CD4-positive, alpha-beta T cell (primary cell): ENCODE measurements at regions not wholly inside any gene's neighbourhood (a gene's known extent, or its start where the extent isn't known, plus 50 kb on each side); places are given as distances from the start of the nearest gene placed in this dataset.

ENCODE experiments used
- ATAC-seq: fragments of 200-7000 bp; cut with Tn5 transposase; one replicate; pipeline ENCODE4 v1.10.0; 2022; ENCODE audit warnings: mild to moderate bottlenecking; ENCODE audit not compliant: poor library complexity
- CTCF ChIA-PET: fragments of 350-600 bp; sonication (Branson Sonifier 250); formaldehyde crosslinking; loops from one replicate; lab custom pipeline; 2021; ENCODE audit warnings: antibody characterized with exemption, inconsistent platforms; lab: Charles Lee
- POLR2A ChIA-PET: fragments of 350-600 bp; sonication (Branson Sonifier 250); formaldehyde crosslinking; loops from one replicate; lab custom pipeline; 2021; ENCODE audit warnings: antibody characterized with exemption, inconsistent platforms; lab: Charles Lee
- DNase-seq, 14 experiments: peaks; one replicate each; pipeline ENCODE4 v3.0.0-alpha.2; 2013 to 2020; ENCODE audit warnings: mixed read lengths in 2 of 14
- H3K27ac ChIP-seq, 2 donors: one replicate each; pipeline versions ENCODE4 v1.5.1 to v1.7.0; 2013; ENCODE audit warnings: low read length in 2 of 2, low read depth in 1 of 2, mild to moderate bottlenecking in 1 of 2
- H3K27me3 ChIP-seq, 2 experiments: 1 replicate in 1 of 2; 2 replicates in 1 of 2; pipeline versions ENCODE4 v1.6.1 to v1.7.0; 2013; ENCODE audit warnings: low read length in 2 of 2, control low read depth in 1 of 2, mild to moderate bottlenecking in 1 of 2, moderate library complexity in 1 of 2; ENCODE audit not compliant: insufficient read depth in 2 of 2, control insufficient read depth in 1 of 2
- H3K36me3 ChIP-seq: one replicate; pipeline ENCODE4 v1.6.1; 2013; ENCODE audit warnings: low read length, control low read depth; ENCODE audit not compliant: insufficient read depth
- H3K4me1 ChIP-seq: one replicate; pipeline ENCODE4 v1.6.1; 2013; ENCODE audit warnings: low read length, control low read depth; ENCODE audit not compliant: insufficient read depth
- H3K4me3 ChIP-seq: one replicate; pipeline ENCODE4 v1.5.1; 2013; ENCODE audit warnings: mild to moderate bottlenecking, low read length, moderate library complexity
- H3K9me3 ChIP-seq, 2 experiments: 1 replicate in 1 of 2; 2 replicates in 1 of 2; pipeline versions ENCODE4 v1.6.1 to v1.7.0; 2013; ENCODE audit warnings: low read length in 2 of 2, mild to moderate bottlenecking in 2 of 2, control low read depth in 1 of 2, moderate library complexity in 1 of 2; ENCODE audit not compliant: control insufficient read depth in 1 of 2, insufficient read depth in 1 of 2
- H3K27ac Mint-ChIP-seq: one replicate; pipeline ENCODE4 v1.8.0; 2020; ENCODE audit warnings: mixed read lengths
- H3K27me3 Mint-ChIP-seq: one replicate; pipeline ENCODE4 v1.8.0; 2021; ENCODE audit warnings: mixed read lengths
- H3K36me3 Mint-ChIP-seq: one replicate; pipeline ENCODE4 v1.8.0; 2021; ENCODE audit warnings: low read depth, mixed read lengths
- H3K4me1 Mint-ChIP-seq: one replicate; pipeline ENCODE4 v1.8.0; 2021; ENCODE audit warnings: low read depth, mixed read lengths
- H3K4me3 Mint-ChIP-seq: one replicate; pipeline ENCODE4 v1.8.0; 2020; ENCODE audit warnings: mild to moderate bottlenecking, mixed read lengths
- H3K9me3 Mint-ChIP-seq: one replicate; pipeline ENCODE4 v1.8.0; 2020; ENCODE audit warnings: mixed read lengths
- intact Hi-C, 2 experiments: fragments of 100-400 bp; cut with DNase I in 1 of 2; cut with micrococcal nuclease in 1 of 2; formaldehyde crosslinking; loops; one replicate each; pipeline versions ENCODE4 v1.15.1 to v1.9.0; 2023 to 2025; cut with DNase I, micrococcal nuclease
- TF ChIP-seq, protein P1 (sequence below): fragments of 200-600 bp; IDR thresholded peaks from one replicate; pipeline ENCODE4 v1.8.0; 2022; ENCODE audit warnings: antibody characterized with exemption, mild to moderate bottlenecking

- Histone ChIP-seq H3K4me1 (no peaks in the 10 kb centered on the region), H3K9me3 (peaks cover 0 to 3% of the 10 kb centered on the region in 2 experiments), H3K27me3 (peaks cover 0 to 2% of the 10 kb centered on the region in 2 experiments), H3K36me3 (no peaks in the 10 kb centered on the region), H3K4me3 (no peak overlapping the region), H3K27ac (no peak overlapping the region)
- H3K9me3 Mint-ChIP-seq: no peaks in the 10 kb centered on the region
- peaks cover 12% of the 10 kb centered on the region for H3K27me3 Mint-ChIP-seq
- DNase-seq (no peak), ATAC-seq (no peak)
- H3K4me1 Mint-ChIP-seq: no peaks in the 10 kb centered on the region
- intact Hi-C loops: no loop called here
- no peaks in the 10 kb centered on the region for H3K36me3 Mint-ChIP-seq
- TF ChIP-seq, protein P1, sequence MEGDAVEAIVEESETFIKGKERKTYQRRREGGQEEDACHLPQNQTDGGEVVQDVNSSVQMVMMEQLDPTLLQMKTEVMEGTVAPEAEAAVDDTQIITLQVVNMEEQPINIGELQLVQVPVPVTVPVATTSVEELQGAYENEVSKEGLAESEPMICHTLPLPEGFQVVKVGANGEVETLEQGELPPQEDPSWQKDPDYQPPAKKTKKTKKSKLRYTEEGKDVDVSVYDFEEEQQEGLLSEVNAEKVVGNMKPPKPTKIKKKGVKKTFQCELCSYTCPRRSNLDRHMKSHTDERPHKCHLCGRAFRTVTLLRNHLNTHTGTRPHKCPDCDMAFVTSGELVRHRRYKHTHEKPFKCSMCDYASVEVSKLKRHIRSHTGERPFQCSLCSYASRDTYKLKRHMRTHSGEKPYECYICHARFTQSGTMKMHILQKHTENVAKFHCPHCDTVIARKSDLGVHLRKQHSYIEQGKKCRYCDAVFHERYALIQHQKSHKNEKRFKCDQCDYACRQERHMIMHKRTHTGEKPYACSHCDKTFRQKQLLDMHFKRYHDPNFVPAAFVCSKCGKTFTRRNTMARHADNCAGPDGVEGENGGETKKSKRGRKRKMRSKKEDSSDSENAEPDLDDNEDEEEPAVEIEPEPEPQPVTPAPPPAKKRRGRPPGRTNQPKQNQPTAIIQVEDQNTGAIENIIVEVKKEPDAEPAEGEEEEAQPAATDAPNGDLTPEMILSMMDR: no peak
- no peak overlapping the region for H3K4me3 Mint-ChIP-seq
- ChIA-PET CTCF (no interaction called here), POLR2A (no interaction called here)
- H3K27ac Mint-ChIP-seq: no peak overlapping the region
Measured at GRCh38 chr19:31096062-31096830, 253.0 kb downstream of the TSHZ3 start.

GRCh38 chr19:31095100-31095804, 254.0 kb downstream of the TSHZ3 start:
- intact Hi-C loops: no loop called here
- CTCF ChIA-PET: interaction anchor here (0.7 kb wide), 1 partner anchor 939 kb away, joined by 3 read pairs; no protein-coding TSS in a partner anchor
- H3K4me1 ChIP-seq: no peaks in the 10 kb centered on the region
- H3K27me3 Mint-ChIP-seq: peaks cover 18% of the 10 kb centered on the region
- no peak overlapping the region for H3K27ac Mint-ChIP-seq
- H3K4me3 Mint-ChIP-seq: no peak overlapping the region
- peaks cover under 1 to 3% of the 10 kb centered on the region in 2 experiments for H3K27me3 ChIP-seq
- DNase-seq (no peak), ATAC-seq (no peak)
- H3K9me3 Mint-ChIP-seq: no peaks in the 10 kb centered on the region
- TF ChIP-seq, protein P1: no peak
- H3K27ac ChIP-seq: no peak overlapping the region
- POLR2A ChIA-PET: no interaction called here
- H3K36me3 ChIP-seq: no peaks in the 10 kb centered on the region
- H3K9me3 ChIP-seq: peaks cover 0 to 3% of the 10 kb centered on the region in 2 experiments
- H3K4me3 ChIP-seq: no peak overlapping the region
- H3K4me1 Mint-ChIP-seq: no peaks in the 10 kb centered on the region
- no peaks in the 10 kb centered on the region for H3K36me3 Mint-ChIP-seq

- Histone ChIP-seq H3K36me3 (no peaks in the 10 kb centered on the region), H3K27ac (no peak overlapping the region), H3K27me3 (peaks cover 0 to 3% of the 10 kb centered on the region in 2 experiments), H3K4me1 (no peaks in the 10 kb centered on the region), H3K9me3 (peaks cover 0 to 6% of the 10 kb centered on the region in 2 experiments), H3K4me3 (no peak overlapping the region)
- ChIA-PET POLR2A (no interaction called here), CTCF (interaction anchor here (0.6 kb wide), 1 partner anchor 23 kb away, joined by 3 read pairs; no protein-coding TSS in a partner anchor)
- Mint-ChIP-seq H3K9me3 (no peaks in the 10 kb centered on the region), H3K27me3 (peaks cover 20% of the 10 kb centered on the region), H3K4me1 (no peaks in the 10 kb centered on the region), H3K4me3 (no peak overlapping the region), H3K27ac (no peak overlapping the region), H3K36me3 (no peaks in the 10 kb centered on the region)
- TF ChIP-seq, protein P1: no peak
- intact Hi-C loops: no loop called here
- DNase-seq (no peak), ATAC-seq (no peak)
Measured at GRCh38 chr19:31092274-31092673, 257.0 kb downstream of the TSHZ3 start.
